HEK293 (cell line): ENCODE measurements at regions not wholly inside any gene's neighbourhood (a gene's known extent, or its start where the extent isn't known, plus 50 kb on each side); places are given as distances from the start of the nearest gene placed in this dataset.

Experiments used
- CTCF ChIA-PET: fragments of 350-600 bp; formaldehyde crosslinking; extraction: SDS; loops from one replicate; lab custom pipeline; 2021; ENCODE audit warnings: antibody characterized with exemption; lab: Yijun Ruan, JAX
- POLR2A ChIA-PET: fragments of 300-600 bp; formaldehyde crosslinking; extraction: SDS; loops from one replicate; lab custom pipeline; 2020; ENCODE audit warnings: antibody characterized with exemption, inconsistent platforms; lab: Yijun Ruan, JAX
- H3K27ac ChIP-seq: fragments of 200-500 bp; sonication (Bioruptor generic); 2 replicates; pipeline ENCODE4 v1.5.1; 2014; ENCODE audit warnings: low read depth, low read length, control low read depth, inconsistent platforms; ENCODE audit errors: extremely low read depth
- H3K36me3 ChIP-seq, 2 experiments: fragments of 200-500 bp in 1 of 2; sonication (Bioruptor generic) in 1 of 2; 1 replicate in 1 of 2; 2 replicates in 1 of 2; pipeline ENCODE4 v1.5.1; 2014 to 2017; ENCODE audit warnings: inconsistent platforms in 2 of 2, low read length in 2 of 2; ENCODE audit not compliant: control insufficient read depth in 2 of 2, insufficient read depth in 1 of 2
- H3K4me1 ChIP-seq: fragments of 200-500 bp; sonication (Bioruptor generic); 2 replicates; pipeline ENCODE4 v1.5.1; 2014; ENCODE audit warnings: mild to moderate bottlenecking, low read length, inconsistent platforms; ENCODE audit not compliant: control insufficient read depth, insufficient read depth
- H3K4me3 ChIP-seq: 2 replicates; pipeline ENCODE4 v1.5.1; 2011; ENCODE audit warnings: low read depth, mild to moderate bottlenecking, control low read depth, low read length, moderate library complexity
- H3K9me3 ChIP-seq: fragments of 200-500 bp; sonication (Bioruptor generic); 2 replicates; pipeline ENCODE4 v1.5.1; 2014; ENCODE audit warnings: low read depth, low read length, inconsistent platforms; ENCODE audit not compliant: control insufficient read depth, insufficient read depth
- GLI2 ChIP-seq: fragments of 450-650 bp; formaldehyde crosslinking; IDR thresholded peaks from 2 replicates; pipeline ENCODE4; 2017; ENCODE audit warnings: missing biosample characterization, missing genetic modification characterization, low read depth, borderline replicate concordance
- KLF16 ChIP-seq: fragments of 450-650 bp; formaldehyde crosslinking; IDR thresholded peaks from 2 replicates; pipeline ENCODE4 v1.5.1; 2017; ENCODE audit warnings: missing biosample characterization, missing genetic modification characterization
- MEIS1 ChIP-seq: sonication (generic); formaldehyde crosslinking; IDR thresholded peaks from 2 replicates; pipeline ENCODE4 v1.8.1; 2022; ENCODE audit warnings: missing genetic modification reagents, mild to moderate bottlenecking, borderline replicate concordance
- PRDM4 ChIP-seq: fragments of 450-650 bp; formaldehyde crosslinking; IDR thresholded peaks from 2 replicates; pipeline ENCODE4 v1.5.1; 2017; ENCODE audit warnings: missing biosample characterization, missing genetic modification characterization
- TRIM28 ChIP-seq: IDR thresholded peaks from 2 replicates; pipeline ENCODE4 v1.6.1; 2011; ENCODE audit warnings: low read length, control low read depth, borderline replicate concordance
- TSHZ1 ChIP-seq: fragments of 450-650 bp; formaldehyde crosslinking; IDR thresholded peaks from 2 replicates; pipeline ENCODE4 v1.5.1; 2016; ENCODE audit warnings: missing biosample characterization, missing genetic modification characterization, borderline replicate concordance
- ZFP41 ChIP-seq: fragments of 450-650 bp; formaldehyde crosslinking; IDR thresholded peaks from 2 replicates; pipeline ENCODE4 v1.5.1; 2016; ENCODE audit warnings: missing biosample characterization, missing genetic modification characterization, borderline replicate concordance
- ZNF10 ChIP-seq: fragments of 450-650 bp; formaldehyde crosslinking; IDR thresholded peaks from 2 replicates; pipeline ENCODE4 v1.5.1; 2017; ENCODE audit warnings: missing biosample characterization, missing genetic modification characterization
- ZNF133 ChIP-seq: fragments of 450-650 bp; formaldehyde crosslinking; IDR thresholded peaks from 2 replicates; pipeline ENCODE4 v1.5.1; 2016; ENCODE audit warnings: missing biosample characterization, missing genetic modification characterization
- ZNF140 ChIP-seq: fragments of 450-650 bp; formaldehyde crosslinking; IDR thresholded peaks from 2 replicates; pipeline ENCODE4 v1.5.1; 2016; ENCODE audit warnings: missing biosample characterization, missing genetic modification characterization
- ZNF16 ChIP-seq: fragments of 450-650 bp; formaldehyde crosslinking; IDR thresholded peaks from 2 replicates; pipeline ENCODE4 v1.5.1; 2016; ENCODE audit warnings: low read depth, missing biosample characterization, missing genetic modification characterization
- ZNF19 ChIP-seq: fragments of 450-650 bp; formaldehyde crosslinking; IDR thresholded peaks from 2 replicates; pipeline ENCODE4; 2016; ENCODE audit warnings: missing biosample characterization, missing genetic modification characterization, low read depth
- ZNF211 ChIP-seq: fragments of 450-650 bp; formaldehyde crosslinking; IDR thresholded peaks from 2 replicates; pipeline ENCODE4 v1.5.1; 2016; ENCODE audit warnings: low read depth, missing biosample characterization, missing genetic modification characterization
- ZNF239 ChIP-seq: fragments of 450-650 bp; formaldehyde crosslinking; IDR thresholded peaks from 2 replicates; pipeline ENCODE4 v1.5.1; 2016; ENCODE audit warnings: missing biosample characterization, missing genetic modification characterization
- ZNF274 ChIP-seq, 2 experiments: fragments of 200-500 bp in 1 of 2; fragments of 450-650 bp in 1 of 2; sonication (Bioruptor generic) in 1 of 2; formaldehyde crosslinking in 1 of 2; IDR thresholded peaks; 2 replicates each; pipeline versions ENCODE4 v1.5.1 to v1.6.1; 2014 to 2016; ENCODE audit warnings: borderline replicate concordance in 1 of 2, inconsistent platforms in 1 of 2, low read length in 1 of 2, missing biosample characterization in 1 of 2, missing genetic modification characterization in 1 of 2
- ZNF280C ChIP-seq: fragments of 450-650 bp; formaldehyde crosslinking; IDR thresholded peaks from 2 replicates; pipeline ENCODE4 v1.5.1; 2016; ENCODE audit warnings: missing biosample characterization, missing genetic modification characterization
- ZNF514 ChIP-seq: fragments of 450-650 bp; formaldehyde crosslinking; IDR thresholded peaks from 2 replicates; pipeline ENCODE4 v1.5.1; 2016; ENCODE audit warnings: missing biosample characterization, missing genetic modification characterization
- ZNF529 ChIP-seq: fragments of 450-650 bp; formaldehyde crosslinking; IDR thresholded peaks from 2 replicates; pipeline ENCODE4 v1.5.1; 2017; ENCODE audit warnings: missing genetic modification characterization, missing biosample characterization; ENCODE audit not compliant: insufficient replicate concordance
- ZNF843 ChIP-seq: fragments of 450-650 bp; formaldehyde crosslinking; IDR thresholded peaks from 2 replicates; pipeline ENCODE4 v1.5.1; 2016; ENCODE audit warnings: missing biosample characterization, missing genetic modification characterization
- ZSCAN18 ChIP-seq: fragments of 450-650 bp; formaldehyde crosslinking; IDR thresholded peaks from 2 replicates; pipeline ENCODE4 v1.5.1; 2016; ENCODE audit warnings: missing biosample characterization, missing genetic modification characterization
- ZSCAN30 ChIP-seq: fragments of 450-650 bp; IDR thresholded peaks from 2 replicates; pipeline ENCODE4 v1.5.1; 2018; ENCODE audit warnings: missing biosample characterization, mild to moderate bottlenecking, missing genetic modification characterization, moderate library complexity

- no peak for TF ChIP-seq ZNF843 (tag by site-specific recombination)
- no peak for TF ChIP-seq ZNF280C (tag by site-specific recombination)
- TF ChIP-seq ZNF16 (tag by site-specific recombination): no peak
- no peak for TF ChIP-seq ZFP41
- TF ChIP-seq ZNF10 (tag by site-specific recombination): no peak
- TF ChIP-seq ZSCAN30: no peak
- TF ChIP-seq MEIS1: no peak
- TF ChIP-seq ZNF529 (tag by site-specific recombination): no peak
- TF ChIP-seq, all 188 proteins: peak for 0
These were observed 491.9 kb upstream of the TOM1L1 start (continued) for GRCh38 chr17:54408731-54409130.

- POLR2A ChIA-PET: no interaction called here
- TF ChIP-seq ZSCAN18 (tag by site-specific recombination) (no peak), ZNF514 (no peak), KLF16 (tag by site-specific recombination) (no peak), ZNF19 (tag by site-specific recombination) (no peak), ZNF211 (no peak), GLI2 (tag by site-specific recombination) (no peak), ZNF239 (tag by site-specific recombination) (no peak), ZNF133 (tag by site-specific recombination) (no peak), ZNF10 (tag by site-specific recombination) (no peak), ZNF140 (tag by site-specific recombination) (no peak), TSHZ1 (tag by site-specific recombination) (no peak), MEIS1 (no peak), TRIM28 (no peak), ZNF274 (IDR thresholded peaks at IDR 0.05; ENCODE audit: low read length) (no peak), ZNF274 (tag by site-specific recombination; IDR thresholded peaks at IDR 0.05; ENCODE audit: borderline replicate concordance) (no peak), PRDM4 (tag by site-specific recombination) (no peak)
- CTCF ChIA-PET: no interaction called here
These were observed 482.2 kb upstream of the TOM1L1 start for GRCh38 chr17:54418467-54418866.

More at GRCh38 chr17:54418467-54418866, 482.2 kb upstream of the TOM1L1 start:
- no peaks in the 10 kb centered on the region for H3K9me3 ChIP-seq
- H3K4me3 ChIP-seq: no peak overlapping the region
- H3K27ac ChIP-seq: no peak overlapping the region
- no peaks in the 10 kb centered on the region for H3K36me3 ChIP-seq
- H3K4me1 ChIP-seq: no peaks in the 10 kb centered on the region
